Testis (tissue), 2 donors: ENCODE measurements at regions not wholly inside any gene's neighbourhood (a gene's known extent, or its start where the extent isn't known, plus 50 kb on each side); places are given as distances from the start of the nearest gene placed in this dataset.

Experiments used
- CTCF ChIP-seq, 3 experiments: fragments of 450-650 bp in 2 of 3; fragments of 200-600 bp in 1 of 3; sonication (generic) in 1 of 3; IDR thresholded peaks; one replicate each; pipeline ENCODE4 v1.5.1; 2016 to 2019; ENCODE audit warnings: antibody characterized with exemption in 3 of 3, mild to moderate bottlenecking in 2 of 3, moderate library complexity in 1 of 3
- POLR2A ChIP-seq: fragments of 450-650 bp; IDR thresholded peaks from one replicate; pipeline ENCODE4 v1.6.1; 2017; ENCODE audit warnings: antibody characterized with exemption, mild to moderate bottlenecking, moderate library complexity

GRCh38 chr12:105850103-105850968, 288.4 kb downstream of the NUAK1 start:
- no peak for TF ChIP-seq CTCF (IDR thresholded peaks at IDR 0.05)
- TF ChIP-seq POLR2A = no peak
